HTR-8/SVneo (cell line): ENCODE measurements at regions not wholly inside any gene's neighbourhood (a gene's known extent, or its start where the extent isn't known, plus 50 kb on each side); places are given as distances from the start of the nearest gene placed in this dataset.
"Not testable (repeated sequence)": the region's sequence is repeated elsewhere in the genome, so short reads cannot be mapped to it uniquely, and the experiment has no call there.

Experiments
- DNase-seq: peaks from one replicate; pipeline ENCODE4 v3.0.0; 2011; ENCODE audit warnings: low spot score, mixed read lengths; ENCODE audit not compliant: insufficient read length
- FAIRE-seq: peaks from 2 replicates; lab custom pipeline; 2011; peaks lifted over from hg19 to GRCh38; lab: Jason Lieb, UNC

GRCh38 chr6:120395784-120396183, 938.5 kb downstream of the TBC1D32 start:
- no peak for FAIRE-seq

GRCh38 chr6:120395330-120395729, 939.0 kb downstream of the TBC1D32 start:
- DNase-seq: no peak
- FAIRE-seq: no peak

More at GRCh38 chr6:120395784-120396183, 938.5 kb downstream of the TBC1D32 start:
- DNase-seq: no peak

GRCh38 chr6:120392941-120393340, 941.3 kb downstream of the TBC1D32 start:
- FAIRE-seq: no peak
- DNase-seq: no peak

DNA sequence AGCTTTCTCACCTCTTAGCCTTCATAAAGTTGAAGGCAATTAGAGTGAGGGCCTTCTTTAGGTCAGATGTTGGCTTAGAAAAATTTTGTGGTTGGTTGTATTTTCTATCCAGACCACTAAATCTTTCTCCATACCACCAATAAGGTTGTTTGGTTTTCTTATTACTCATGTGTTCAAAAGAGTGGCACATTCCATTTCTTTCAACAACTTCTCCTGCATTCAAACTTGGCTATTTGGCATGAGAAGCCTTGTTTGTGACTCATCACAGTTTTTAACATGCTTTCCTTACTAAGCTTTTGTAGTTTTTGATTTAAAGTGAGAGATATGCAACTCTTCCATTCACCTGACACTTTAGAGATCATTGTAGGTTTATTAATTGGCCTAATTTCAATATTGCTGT, 949.6 kb downstream of the TBC1D32 start:
- no peak for DNase-seq
- no peak for FAIRE-seq

DNA sequence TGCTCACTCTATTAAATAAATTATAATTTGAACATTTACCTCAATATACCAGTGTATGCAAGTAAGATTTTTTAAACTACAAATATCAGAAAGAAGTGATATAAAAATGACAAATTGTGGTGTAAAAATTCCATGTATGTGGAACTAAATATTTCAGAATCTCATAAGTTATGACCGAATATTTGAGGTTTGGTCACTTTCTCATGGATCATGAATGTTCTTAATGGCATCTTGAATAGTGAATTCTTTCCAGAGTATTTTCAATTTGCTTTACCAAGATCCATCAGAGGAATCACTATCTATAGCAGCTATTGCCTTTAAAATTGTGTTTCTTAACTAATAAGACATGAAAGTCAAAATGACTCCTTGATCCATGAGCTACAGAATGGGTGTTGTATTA, 950.6 kb downstream of the TBC1D32 start:
- FAIRE-seq (no peak), DNase-seq (no peak)

DNA sequence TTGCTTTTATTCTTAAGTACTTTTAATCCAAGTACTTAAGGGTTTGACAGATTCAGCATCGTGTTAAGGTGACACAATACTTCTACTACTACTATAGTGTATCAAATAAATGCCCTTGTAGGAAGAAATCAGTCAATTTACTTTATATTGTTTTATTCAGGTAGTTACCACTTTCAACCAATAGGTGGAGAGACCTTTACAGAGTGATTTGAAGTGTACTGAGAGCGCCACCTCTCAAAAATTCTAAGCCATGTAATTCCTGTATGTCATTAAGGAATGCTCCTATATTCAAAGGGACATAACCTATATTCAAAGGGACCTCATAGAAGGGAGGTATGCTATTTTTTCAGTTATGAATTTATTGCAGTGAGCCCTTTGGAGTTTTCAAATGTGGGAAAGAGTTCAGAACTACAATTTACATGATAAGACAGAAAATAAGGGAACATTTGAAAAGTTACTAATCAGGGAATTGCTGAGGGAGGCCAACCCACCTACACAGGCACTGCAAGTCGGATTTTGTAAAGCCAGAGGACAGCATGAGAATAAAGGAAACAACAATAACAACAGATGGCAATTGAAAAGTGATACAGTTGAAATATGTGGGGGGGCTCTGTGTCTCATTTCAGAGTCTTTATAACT, 955.6 kb downstream of the TBC1D32 start:
- FAIRE-seq (no peak), DNase-seq (peak; percentile 9)

GRCh38 chr6:120373185-120373584, 961.1 kb downstream of the TBC1D32 start:
- FAIRE-seq: no peak
- DNase-seq: no peak

- DNase-seq: no peak
- FAIRE-seq: no peak
These were observed 970.9 kb downstream of the TBC1D32 start for GRCh38 chr6:120363429-120363828.

- FAIRE-seq, DNase-seq: not testable (repeated sequence)
These were observed 975.7 kb downstream of the TBC1D32 start for GRCh38 chr6:120358535-120358934.

DNA sequence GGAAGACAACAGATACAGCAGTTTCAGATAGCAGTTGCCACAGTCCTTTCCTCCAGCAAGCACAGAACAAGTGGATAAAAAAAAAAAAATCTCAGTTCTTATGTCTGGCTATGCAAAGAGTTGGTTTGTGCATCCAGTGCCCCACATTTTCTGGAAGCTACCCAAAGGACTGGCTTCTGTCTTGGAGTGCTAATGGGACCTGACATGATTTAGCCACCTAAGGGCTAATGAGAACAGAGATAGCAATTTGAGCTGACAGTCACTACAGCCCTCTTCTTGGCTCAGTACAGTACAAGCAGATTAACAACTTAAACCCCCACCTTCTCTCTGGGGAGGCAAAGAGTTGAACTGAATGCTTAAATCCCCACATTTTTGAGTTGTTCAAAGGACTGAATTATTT, 976.8 kb downstream of the TBC1D32 start:
- DNase-seq: no peak
- FAIRE-seq: no peak

DNA sequence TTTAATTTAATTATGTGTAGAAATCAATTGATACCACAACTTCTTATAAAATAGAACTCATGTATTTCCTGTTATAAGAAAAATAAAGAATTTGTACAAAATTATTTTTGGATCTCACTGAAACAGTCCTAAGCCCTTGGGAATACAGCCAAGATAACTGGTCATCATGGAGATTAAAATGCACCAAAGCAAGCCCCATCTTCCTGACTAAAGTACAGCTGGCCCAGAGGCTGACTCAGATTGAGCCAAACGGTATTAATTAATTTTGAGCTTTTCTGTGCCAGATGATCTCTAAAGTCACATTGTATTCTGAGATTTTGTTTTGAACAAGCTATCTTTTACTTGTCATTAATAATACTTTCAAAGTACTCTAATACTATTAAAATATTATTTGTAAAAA, 978.5 kb downstream of the TBC1D32 start:
- DNase-seq (no peak), FAIRE-seq (no peak)

DNA sequence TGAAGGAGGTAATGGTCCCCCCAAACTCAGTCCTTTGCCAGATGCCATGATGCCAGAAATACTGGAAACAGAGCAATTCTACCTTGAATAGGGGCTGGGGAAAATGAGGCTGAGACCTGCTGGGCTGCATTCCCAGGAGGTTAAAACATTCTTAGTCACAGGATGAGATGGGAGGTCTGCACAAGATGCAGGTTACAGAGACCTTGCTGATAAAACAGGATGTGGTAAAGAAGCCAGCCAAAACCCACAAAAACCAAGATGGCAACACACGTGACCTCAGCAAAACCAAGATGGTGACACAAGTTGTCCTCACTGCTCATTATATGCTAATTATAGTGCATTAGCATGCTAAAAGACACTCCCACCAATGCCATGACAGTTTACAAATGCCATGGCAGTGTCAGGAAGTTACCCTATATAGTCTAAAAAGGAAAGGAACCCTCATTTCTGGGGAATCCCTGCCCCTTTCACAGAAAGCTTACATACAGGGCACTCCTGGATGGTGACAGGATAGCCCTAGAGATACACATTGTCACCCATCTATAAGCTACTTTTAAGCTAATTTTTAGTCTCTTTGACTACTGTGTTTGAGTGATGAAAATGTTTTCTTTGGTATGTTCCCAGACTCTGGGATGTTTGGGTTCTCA, 979.7 kb downstream of the TBC1D32 start:
- DNase-seq (no peak), FAIRE-seq (no peak)

- no peak for DNase-seq
These were observed 981.8 kb downstream of the TBC1D32 start for GRCh38 chr6:120352491-120352890.

GRCh38 chr6:120348926-120349325, 985.4 kb downstream of the TBC1D32 start:
- no peak for FAIRE-seq
- DNase-seq: no peak

More at GRCh38 chr6:120352491-120352890, 981.8 kb downstream of the TBC1D32 start:
- no peak for FAIRE-seq

DNA sequence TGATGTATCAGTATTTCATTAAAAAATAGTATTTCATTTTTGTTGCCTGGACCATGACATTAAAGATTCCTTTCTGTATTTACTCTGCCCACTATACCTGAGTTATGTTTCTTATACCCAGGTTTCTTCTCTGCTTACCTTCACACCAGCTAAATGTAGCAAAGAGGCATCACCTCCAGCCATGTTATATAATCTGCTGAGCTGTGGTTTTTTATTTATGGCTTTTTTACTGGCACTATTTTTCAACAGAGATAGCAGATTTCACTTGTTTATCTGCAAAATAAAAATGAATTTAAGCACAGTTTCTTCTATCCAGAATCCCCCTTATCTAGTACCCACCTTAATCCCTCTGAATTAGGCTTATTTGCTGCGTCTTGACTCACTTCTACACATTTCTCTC, 979.0 kb upstream of the MAN1A1 start:
- no peak for DNase-seq
- no peak for FAIRE-seq

DNA sequence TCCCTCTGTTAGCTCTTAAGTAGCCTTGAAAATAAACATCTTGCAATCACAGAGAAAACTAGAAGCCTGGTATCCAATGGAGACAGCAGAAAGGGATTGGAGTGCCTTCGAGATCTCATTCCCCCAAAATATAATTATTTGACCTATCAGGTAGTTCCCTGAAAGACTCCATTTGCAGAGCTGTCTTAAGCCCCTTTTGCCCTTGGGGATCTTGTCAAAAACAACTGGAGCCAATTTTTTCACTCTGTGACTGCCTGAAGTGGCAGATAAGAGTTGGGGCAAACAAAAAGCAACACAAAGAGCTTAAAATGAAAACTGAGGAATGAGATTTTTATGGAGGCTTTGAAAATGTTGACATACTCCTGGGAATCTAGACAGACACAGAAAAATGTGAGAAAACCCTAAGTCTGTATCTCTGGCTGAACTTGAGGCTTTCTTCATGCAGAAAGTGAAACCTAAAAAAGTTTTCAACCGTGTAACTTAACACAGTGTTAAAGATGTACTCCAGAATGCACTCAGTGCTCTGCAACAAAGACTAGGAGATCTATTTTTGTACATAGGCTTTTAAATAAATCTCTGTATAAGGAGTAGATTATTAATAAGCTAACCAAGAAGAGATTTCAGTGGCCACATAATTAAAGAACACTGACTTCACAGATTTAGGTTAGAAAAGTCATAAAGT, 971.1 kb upstream of the MAN1A1 start:
- FAIRE-seq: no peak
- no peak for DNase-seq

DNA sequence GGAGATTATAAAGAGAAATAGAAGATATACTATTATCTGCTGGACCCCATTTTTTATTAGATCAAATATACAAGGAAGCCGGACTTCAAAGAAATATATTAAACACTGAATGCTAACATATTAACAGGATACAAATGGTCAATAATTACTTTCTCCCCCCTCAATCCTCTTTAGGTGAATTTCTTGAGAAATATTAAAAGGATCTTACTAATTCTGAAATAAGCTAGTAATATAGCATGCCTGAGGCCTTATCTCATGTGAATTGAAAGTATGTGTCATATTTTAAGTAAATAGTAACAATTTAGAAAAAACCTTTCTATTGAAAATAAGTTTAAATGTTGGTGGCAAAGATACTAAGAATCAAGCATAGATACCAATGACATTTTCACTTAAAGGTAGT, 954.7 kb upstream of the MAN1A1 start:
- no peak for FAIRE-seq

GRCh38 chr6:120303527-120303926, 954.0 kb upstream of the MAN1A1 start:
- FAIRE-seq (no peak), DNase-seq (no peak)

More for the DNA sequence above, 954.7 kb upstream of the MAN1A1 start:
- DNase-seq: no peak

DNA sequence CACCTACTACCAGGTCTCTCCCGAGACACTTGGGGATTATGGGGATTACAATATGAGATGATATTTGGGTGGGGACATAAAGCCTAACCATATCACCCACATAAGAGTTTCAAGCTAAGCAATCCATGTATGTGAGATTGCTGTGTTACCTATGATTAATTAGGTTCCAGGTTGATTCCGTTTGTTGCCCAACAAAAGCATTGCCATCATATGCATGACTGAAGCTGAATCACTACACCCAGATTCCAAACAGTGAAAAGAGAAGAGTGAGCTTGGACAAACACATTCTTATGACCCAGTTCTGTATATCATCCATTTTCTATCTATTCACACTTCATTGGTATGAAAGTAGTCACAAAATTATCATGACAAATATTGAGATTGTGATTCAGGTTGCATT, 952.5 kb upstream of the MAN1A1 start:
- FAIRE-seq: no peak
- no peak for DNase-seq

DNA sequence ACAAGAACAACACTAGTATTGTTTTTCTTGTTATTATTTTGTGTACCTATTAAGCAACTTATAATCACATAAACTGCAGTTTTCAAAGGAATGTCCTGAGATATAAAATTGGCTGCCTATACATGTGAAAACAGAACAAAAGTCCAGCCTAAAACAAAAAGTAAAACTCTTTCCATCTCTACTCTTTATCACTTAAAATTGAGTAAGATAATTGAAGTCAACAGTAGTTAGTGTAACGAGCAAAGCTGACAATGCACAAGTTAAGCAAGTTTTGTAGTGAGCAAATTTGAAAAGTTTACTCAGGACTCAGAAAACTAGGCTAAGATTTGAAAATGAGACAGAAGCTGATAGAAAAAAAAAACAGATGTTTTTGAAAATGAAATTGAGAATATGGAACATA, 941.4 kb upstream of the MAN1A1 start:
- DNase-seq: no peak
- no peak for FAIRE-seq

DNA sequence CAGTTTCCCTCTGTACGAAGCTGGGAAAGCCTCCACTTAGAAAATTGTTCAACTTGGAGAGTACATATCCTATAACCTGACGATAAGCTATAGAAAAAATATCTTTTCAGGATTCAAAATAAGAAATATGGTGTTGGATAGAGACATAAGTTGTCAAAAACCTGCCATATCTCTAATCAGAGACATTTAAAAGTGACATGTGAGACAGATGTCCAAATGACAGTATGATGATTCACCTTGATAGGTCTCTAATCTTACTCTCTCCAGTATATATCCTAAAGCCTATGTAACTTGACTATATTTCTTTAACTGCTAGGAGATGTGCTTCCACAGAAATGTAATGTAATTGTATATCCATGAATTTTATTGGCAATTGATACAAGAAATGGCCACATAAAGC, 932.4 kb upstream of the MAN1A1 start:
- no peak for FAIRE-seq

More for the DNA sequence above, 932.4 kb upstream of the MAN1A1 start:
- no peak for DNase-seq
